ENCODE measurements at regions not wholly inside any gene's neighbourhood (a gene's known extent, or its start where the extent isn't known, plus 50 kb on each side); places are given as distances from the start of the nearest gene placed in this dataset.

DNA sequence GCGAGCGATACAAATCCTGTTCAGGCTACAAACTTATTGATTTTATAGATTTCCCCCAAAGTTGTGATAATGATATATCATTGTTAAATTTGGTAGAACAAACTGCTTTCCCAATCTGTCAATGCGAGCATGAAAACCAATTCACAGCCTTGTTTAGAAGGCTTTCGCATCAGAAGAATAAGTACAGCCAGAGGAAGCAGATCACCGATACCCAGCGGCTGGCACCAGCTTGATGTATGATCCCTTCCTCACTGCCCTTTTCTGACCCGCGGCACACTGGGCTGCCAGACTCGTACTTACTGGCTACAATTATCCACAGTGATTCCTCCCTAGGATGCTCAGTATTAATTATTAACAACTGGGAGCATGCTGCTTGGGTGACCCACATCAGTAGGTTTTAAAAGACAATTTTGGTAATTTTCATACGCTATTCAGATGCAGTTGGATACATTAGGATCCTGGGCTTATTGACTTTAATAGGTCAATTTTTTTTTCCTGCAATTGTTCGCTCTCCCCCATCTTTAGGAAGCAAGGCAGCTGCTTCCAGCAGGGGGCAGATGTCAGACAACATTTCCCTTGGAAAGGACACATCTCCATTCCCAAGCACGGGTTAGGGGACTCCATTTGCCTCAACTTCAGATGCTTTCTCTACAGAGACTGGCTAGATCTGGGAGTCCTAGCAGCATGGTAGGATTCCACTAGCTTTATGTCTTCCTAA lies 582.7 kb upstream of the PSMD7 start:
- TF ChIP-seq POLR2A (IDR thresholded peaks at IDR 0.05) = no peak
- TF ChIP-seq, protein P1, sequence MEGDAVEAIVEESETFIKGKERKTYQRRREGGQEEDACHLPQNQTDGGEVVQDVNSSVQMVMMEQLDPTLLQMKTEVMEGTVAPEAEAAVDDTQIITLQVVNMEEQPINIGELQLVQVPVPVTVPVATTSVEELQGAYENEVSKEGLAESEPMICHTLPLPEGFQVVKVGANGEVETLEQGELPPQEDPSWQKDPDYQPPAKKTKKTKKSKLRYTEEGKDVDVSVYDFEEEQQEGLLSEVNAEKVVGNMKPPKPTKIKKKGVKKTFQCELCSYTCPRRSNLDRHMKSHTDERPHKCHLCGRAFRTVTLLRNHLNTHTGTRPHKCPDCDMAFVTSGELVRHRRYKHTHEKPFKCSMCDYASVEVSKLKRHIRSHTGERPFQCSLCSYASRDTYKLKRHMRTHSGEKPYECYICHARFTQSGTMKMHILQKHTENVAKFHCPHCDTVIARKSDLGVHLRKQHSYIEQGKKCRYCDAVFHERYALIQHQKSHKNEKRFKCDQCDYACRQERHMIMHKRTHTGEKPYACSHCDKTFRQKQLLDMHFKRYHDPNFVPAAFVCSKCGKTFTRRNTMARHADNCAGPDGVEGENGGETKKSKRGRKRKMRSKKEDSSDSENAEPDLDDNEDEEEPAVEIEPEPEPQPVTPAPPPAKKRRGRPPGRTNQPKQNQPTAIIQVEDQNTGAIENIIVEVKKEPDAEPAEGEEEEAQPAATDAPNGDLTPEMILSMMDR (IDR thresholded peaks at IDR 0.05 in 8 of 11, conservative IDR thresholded peaks at IDR 0.05 in 3 of 11) = peak in 2 of 11 experiments; percentile 24 to 30
- no peak for TF ChIP-seq POLR2AphosphoS5 (IDR thresholded peaks at IDR 0.05)

All from spleen (tissue), 7 donors.